H7 (cell line): ENCODE measurements at regions not wholly inside any gene's neighbourhood (a gene's known extent, or its start where the extent isn't known, plus 50 kb on each side); places are given as distances from the start of the nearest gene placed in this dataset.
"Not testable (repeated sequence)": the region's sequence is repeated elsewhere in the genome, so short reads cannot be mapped to it uniquely, and the experiment has no call there.

Experiments used
- DNase-seq: peaks from one replicate; pipeline ENCODE4 v3.0.0; 2012
- H3K27me3 ChIP-seq: 2 replicates; pipeline ENCODE4 v1.6.0; 2011; ENCODE audit warnings: mild to moderate bottlenecking, low read length; ENCODE audit not compliant: control insufficient read depth, insufficient read depth
- H3K36me3 ChIP-seq: replicated peaks from 2 replicates; pipeline ENCODE4 v1.5.1; 2011; ENCODE audit warnings: low read length; ENCODE audit not compliant: control insufficient read depth, insufficient read depth
- H3K4me3 ChIP-seq: 2 replicates; pipeline ENCODE4 v1.5.1; 2011; ENCODE audit warnings: low read depth, mild to moderate bottlenecking, control low read depth, low read length, moderate library complexity; ENCODE audit not compliant: insufficient read depth

- Histone ChIP-seq H3K27me3 (no peaks in the 10 kb centered on the region), H3K36me3 (no peaks in the 10 kb centered on the region), H3K4me3 (no peak overlapping the region)
- DNase-seq: no peak
These were observed 481.9 kb upstream of the ERCC4 start for GRCh38 chr16:13438064-13438463.

- Histone ChIP-seq H3K4me3 (no peak overlapping the region), H3K27me3 (no peaks in the 10 kb centered on the region), H3K36me3 (no peaks in the 10 kb centered on the region)
- no peak for DNase-seq
These were observed 480.2 kb upstream of the ERCC4 start for GRCh38 chr16:13439766-13440165.

GRCh38 chr16:13441675-13442074, 478.3 kb upstream of the ERCC4 start:
- Histone ChIP-seq H3K36me3 (no peaks in the 10 kb centered on the region), H3K4me3 (no peak overlapping the region), H3K27me3 (no peaks in the 10 kb centered on the region)
- no peak for DNase-seq

- Histone ChIP-seq H3K36me3 (no peaks in the 10 kb centered on the region), H3K4me3 (no peak overlapping the region), H3K27me3 (no peaks in the 10 kb centered on the region)
- DNase-seq: no peak
These were observed 471.6 kb upstream of the ERCC4 start for GRCh38 chr16:13448346-13448745.

- DNase-seq: no peak
- no peaks in the 10 kb centered on the region for H3K36me3 ChIP-seq
- H3K4me3 ChIP-seq: no peak overlapping the region
- no peaks in the 10 kb centered on the region for H3K27me3 ChIP-seq
These were observed 466.6 kb upstream of the ERCC4 start for GRCh38 chr16:13453325-13453724.

GRCh38 chr16:13453938-13454553, 465.9 kb upstream of the ERCC4 start:
- Histone ChIP-seq H3K36me3 (no peaks in the 10 kb centered on the region), H3K27me3 (no peaks in the 10 kb centered on the region), H3K4me3 (no peak overlapping the region)
- peak; percentile 46 for DNase-seq

- no peak overlapping the region for H3K4me3 ChIP-seq
- no peaks in the 10 kb centered on the region for H3K36me3 ChIP-seq
- DNase-seq: no peak
- no peaks in the 10 kb centered on the region for H3K27me3 ChIP-seq
These were observed 456.3 kb upstream of the ERCC4 start for GRCh38 chr16:13463619-13464018.

- Histone ChIP-seq H3K4me3 (no peak overlapping the region), H3K27me3 (no peaks in the 10 kb centered on the region), H3K36me3 (no peaks in the 10 kb centered on the region)
- peak; percentile 22 for DNase-seq
These were observed 448.9 kb upstream of the ERCC4 start for GRCh38 chr16:13471036-13471435.

- DNase-seq: no peak
- Histone ChIP-seq H3K36me3 (no peaks in the 10 kb centered on the region), H3K27me3 (no peaks in the 10 kb centered on the region), H3K4me3 (no peak overlapping the region)
These were observed 441.0 kb upstream of the ERCC4 start for GRCh38 chr16:13478991-13479390.

- DNase-seq: no peak
- H3K4me3 ChIP-seq: no peak overlapping the region
- no peaks in the 10 kb centered on the region for H3K36me3 ChIP-seq
- no peaks in the 10 kb centered on the region for H3K27me3 ChIP-seq
These were observed 440.4 kb upstream of the ERCC4 start for GRCh38 chr16:13479549-13479948.

- DNase-seq: no peak
- no peaks in the 10 kb centered on the region for H3K27me3 ChIP-seq
- no peak overlapping the region for H3K4me3 ChIP-seq
- no peaks in the 10 kb centered on the region for H3K36me3 ChIP-seq
These were observed 439.2 kb upstream of the ERCC4 start for GRCh38 chr16:13480801-13481200.

GRCh38 chr16:13483121-13483520, 436.8 kb upstream of the ERCC4 start:
- no peak for DNase-seq
- Histone ChIP-seq H3K36me3 (no peaks in the 10 kb centered on the region), H3K27me3 (no peaks in the 10 kb centered on the region), H3K4me3 (no peak overlapping the region)

GRCh38 chr16:13489416-13489815, 430.5 kb upstream of the ERCC4 start:
- H3K36me3 ChIP-seq: not testable (repeated sequence)

GRCh38 chr16:13492046-13492445, 427.9 kb upstream of the ERCC4 start:
- no peaks in the 10 kb centered on the region for H3K36me3 ChIP-seq
- H3K27me3 ChIP-seq: no peaks in the 10 kb centered on the region
- no peak for DNase-seq
- H3K4me3 ChIP-seq: no peak overlapping the region

More at GRCh38 chr16:13489416-13489815, 430.5 kb upstream of the ERCC4 start:
- H3K4me3 ChIP-seq, H3K27me3 ChIP-seq, DNase-seq: not testable (repeated sequence)

GRCh38 chr16:13503960-13504635, 415.9 kb upstream of the ERCC4 start:
- Histone ChIP-seq H3K36me3 (no peaks in the 10 kb centered on the region), H3K4me3 (no peak overlapping the region), H3K27me3 (no peaks in the 10 kb centered on the region)
- DNase-seq: no peak
